GM23338 (cell line): ENCODE measurements at regions not wholly inside any gene's neighbourhood (a gene's known extent, or its start where the extent isn't known, plus 50 kb on each side); places are given as distances from the start of the nearest gene placed in this dataset.

Experiments used
- CREB1 ChIP-seq: fragments of 250-450 bp; sonication (Bioruptor Pico); IDR thresholded peaks from 2 replicates; pipeline ENCODE4 v1.5.0; 2020; ENCODE audit warnings: low read depth, mild to moderate bottlenecking, moderate library complexity
- CTCF ChIP-seq, 2 experiments: fragments of 200-600 bp in 1 of 2; sonication (generic) in 1 of 2; conservative IDR thresholded peaks; 2 replicates each; pipeline versions ENCODE4 v1.5.1 to v1.6.1; 2016 to 2017; ENCODE audit warnings: antibody characterized with exemption in 2 of 2, low read depth in 2 of 2, mild to moderate bottlenecking in 2 of 2, moderate library complexity in 1 of 2
- ETS1 ChIP-seq: IDR thresholded peaks from 2 replicates; pipeline ENCODE4 v1.6.1; 2016; ENCODE audit warnings: antibody characterized with exemption
- EZH2 ChIP-seq: fragments of 200-600 bp; sonication (generic); IDR thresholded peaks from one replicate; pipeline ENCODE4 v1.8.0; 2017; ENCODE audit warnings: antibody characterized with exemption, mild to moderate bottlenecking, low read depth; ENCODE audit not compliant: unreplicated experiment
- EZH2phosphoT487 ChIP-seq: fragments of 200-600 bp; sonication (generic); IDR thresholded peaks from one replicate; pipeline ENCODE4 v1.8.1; 2018; ENCODE audit warnings: antibody characterized with exemption; ENCODE audit not compliant: unreplicated experiment
- JUNB ChIP-seq: IDR thresholded peaks from one replicate; pipeline ENCODE4 v1.6.1; 2016; ENCODE audit warnings: antibody characterized with exemption; ENCODE audit not compliant: unreplicated experiment
- NANOG ChIP-seq: IDR thresholded peaks from 2 replicates; pipeline ENCODE4 v1.6.1; 2016; ENCODE audit warnings: antibody characterized with exemption, borderline replicate concordance
- POLR2AphosphoS5 ChIP-seq: IDR thresholded peaks from 2 replicates; pipeline ENCODE4 v1.6.1; 2016; ENCODE audit warnings: antibody characterized with exemption, low read depth
- REST ChIP-seq: IDR thresholded peaks from one replicate; pipeline ENCODE4 v1.6.1; 2018; ENCODE audit warnings: antibody characterized with exemption; ENCODE audit not compliant: unreplicated experiment
- STAT1 ChIP-seq: IDR thresholded peaks from one replicate; pipeline ENCODE4 v1.6.1; 2016; ENCODE audit warnings: antibody characterized with exemption; ENCODE audit not compliant: unreplicated experiment
- ZNF114 ChIP-seq: fragments of 250-450 bp; sonication (Bioruptor Pico); IDR thresholded peaks from 2 replicates; pipeline ENCODE4 v1.5.0; 2020; ENCODE audit warnings: mild to moderate bottlenecking, moderate library complexity
- ZNF331 ChIP-seq: fragments of 250-450 bp; sonication (Bioruptor Pico); IDR thresholded peaks from 2 replicates; pipeline ENCODE4 v1.5.0; 2020; ENCODE audit warnings: low read depth, mild to moderate bottlenecking, moderate library complexity
- ZNF462 ChIP-seq: fragments of 250-450 bp; sonication (Bioruptor Pico); IDR thresholded peaks from 2 replicates; pipeline ENCODE4 v1.5.0; 2020; ENCODE audit warnings: mild to moderate bottlenecking, moderate library complexity

- TF ChIP-seq EZH2phosphoT487: no peak
- TF ChIP-seq CREB1: no peak
- TF ChIP-seq CTCF (conservative IDR thresholded peaks at IDR 0.05; ENCODE audit: low read depth in 2 of 2): no peak
- no peak for TF ChIP-seq POLR2AphosphoS5
- TF ChIP-seq EZH2: no peak
- no peak for TF ChIP-seq REST
- no peak for TF ChIP-seq JUNB
- no peak for TF ChIP-seq ZNF114
- no peak for TF ChIP-seq ZNF331 (CRISPR knock-in tag)
- TF ChIP-seq STAT1: no peak
- TF ChIP-seq ZNF462 (CRISPR knock-in tag): no peak
- no peak for TF ChIP-seq ETS1
- no peak for TF ChIP-seq NANOG
Measured at GRCh38 chr15:69615736-69616135, 163.1 kb downstream of the RPLP1 start.
